ENCODE measurements at regions not wholly inside any gene's neighbourhood (a gene's known extent, or its start where the extent isn't known, plus 50 kb on each side); places are given as distances from the start of the nearest gene placed in this dataset.

- DNase-seq (ENCODE audit: insufficient read length, low spot score) (no peak), FAIRE-seq (no peak)
- TF ChIP-seq, protein P1, sequence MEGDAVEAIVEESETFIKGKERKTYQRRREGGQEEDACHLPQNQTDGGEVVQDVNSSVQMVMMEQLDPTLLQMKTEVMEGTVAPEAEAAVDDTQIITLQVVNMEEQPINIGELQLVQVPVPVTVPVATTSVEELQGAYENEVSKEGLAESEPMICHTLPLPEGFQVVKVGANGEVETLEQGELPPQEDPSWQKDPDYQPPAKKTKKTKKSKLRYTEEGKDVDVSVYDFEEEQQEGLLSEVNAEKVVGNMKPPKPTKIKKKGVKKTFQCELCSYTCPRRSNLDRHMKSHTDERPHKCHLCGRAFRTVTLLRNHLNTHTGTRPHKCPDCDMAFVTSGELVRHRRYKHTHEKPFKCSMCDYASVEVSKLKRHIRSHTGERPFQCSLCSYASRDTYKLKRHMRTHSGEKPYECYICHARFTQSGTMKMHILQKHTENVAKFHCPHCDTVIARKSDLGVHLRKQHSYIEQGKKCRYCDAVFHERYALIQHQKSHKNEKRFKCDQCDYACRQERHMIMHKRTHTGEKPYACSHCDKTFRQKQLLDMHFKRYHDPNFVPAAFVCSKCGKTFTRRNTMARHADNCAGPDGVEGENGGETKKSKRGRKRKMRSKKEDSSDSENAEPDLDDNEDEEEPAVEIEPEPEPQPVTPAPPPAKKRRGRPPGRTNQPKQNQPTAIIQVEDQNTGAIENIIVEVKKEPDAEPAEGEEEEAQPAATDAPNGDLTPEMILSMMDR (IDR thresholded peaks at IDR 0.05; ENCODE audit: insufficient read depth, missing control alignments) = peak; percentile 29
These were observed 1523.2 kb upstream of the FLRT2 start for GRCh38 chr14:84006643-84007155.

DNA sequence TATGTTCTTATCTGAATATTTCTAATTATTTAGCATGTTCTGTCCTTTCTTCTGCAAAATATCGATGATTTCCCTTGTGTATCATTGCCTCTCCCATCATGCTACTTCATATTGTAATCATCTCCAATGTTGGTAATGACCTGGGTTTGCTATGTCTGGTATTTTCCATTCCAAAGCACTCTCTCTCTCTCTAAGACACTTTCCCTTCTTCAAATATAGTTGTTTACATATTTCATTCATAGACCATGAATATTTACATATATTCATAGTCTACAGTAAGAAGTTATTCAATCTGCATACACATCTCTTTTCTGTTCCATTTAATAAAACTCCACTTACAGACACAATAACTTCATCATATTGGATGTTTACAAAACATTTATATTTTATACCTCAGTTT is 1516.5 kb upstream of the FLRT2 start:
- FAIRE-seq (no peak), DNase-seq (ENCODE audit: insufficient read length, low spot score) (no peak)
- TF ChIP-seq, protein P1 (IDR thresholded peaks at IDR 0.05; ENCODE audit: insufficient read depth, missing control alignments) = no peak

GRCh38 chr14:84017495-84017894 is 1512.4 kb upstream of the FLRT2 start:
- DNase-seq (ENCODE audit: insufficient read length, low spot score) (no peak), FAIRE-seq (no peak)
- TF ChIP-seq, protein P1 (IDR thresholded peaks at IDR 0.05; ENCODE audit: insufficient read depth, missing control alignments) = no peak

DNA sequence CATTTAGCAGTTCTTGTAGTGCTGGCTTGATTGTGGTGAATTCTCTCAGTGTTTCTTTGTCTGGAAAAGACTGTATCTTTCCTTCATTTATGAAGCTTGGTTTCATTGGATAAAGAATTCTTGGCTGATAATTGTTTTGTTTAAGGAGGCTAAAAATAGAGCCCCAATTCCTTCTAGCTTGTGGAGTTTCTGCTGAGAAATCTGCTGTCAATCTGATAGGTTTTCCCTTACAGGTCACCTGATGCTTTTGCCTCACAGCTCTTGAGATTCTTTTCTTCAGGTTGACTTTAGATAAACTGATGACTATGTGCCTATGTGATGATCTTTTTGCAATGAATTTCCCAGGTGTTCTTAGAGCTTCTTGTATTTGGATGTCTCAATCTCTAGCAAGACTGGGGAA is 1508.5 kb upstream of the FLRT2 start:
- FAIRE-seq (no peak), DNase-seq (ENCODE audit: insufficient read length, low spot score) (no peak)
- TF ChIP-seq, protein P1 (IDR thresholded peaks at IDR 0.05; ENCODE audit: insufficient read depth, missing control alignments) = no peak

GRCh38 chr14:84024231-84024820 is 1505.6 kb upstream of the FLRT2 start:
- FAIRE-seq = no peak
- TF ChIP-seq, protein P1 (IDR thresholded peaks at IDR 0.05; ENCODE audit: insufficient read depth, missing control alignments) = no peak
- DNase-seq (ENCODE audit: insufficient read length, low spot score) = no peak

- DNase-seq (ENCODE audit: insufficient read length, low spot score) (no peak), FAIRE-seq (no peak)
- TF ChIP-seq, protein P1 (IDR thresholded peaks at IDR 0.05; ENCODE audit: insufficient read depth, missing control alignments) = no peak
These were observed 1504.6 kb upstream of the FLRT2 start for GRCh38 chr14:84025106-84026012.

DNA sequence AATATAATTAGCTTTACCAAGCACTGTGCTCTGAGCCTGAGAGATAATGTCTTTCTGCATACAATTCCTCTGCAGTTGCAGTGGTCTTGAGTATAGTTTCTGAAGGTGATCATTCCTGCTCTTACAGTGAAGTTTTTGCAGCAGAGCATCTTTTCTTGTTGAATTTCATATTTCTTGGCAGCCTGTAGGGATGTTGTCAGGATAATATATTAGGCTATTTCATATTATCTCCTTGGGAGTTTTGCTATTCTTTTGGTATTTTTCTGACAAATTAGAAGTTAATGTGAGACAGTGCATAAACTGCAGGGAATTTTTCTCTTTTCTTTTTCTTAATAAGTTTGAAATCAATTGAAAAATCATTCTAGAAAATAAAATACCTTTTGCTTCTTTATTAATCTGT is 1502.6 kb upstream of the FLRT2 start:
- DNase-seq (ENCODE audit: insufficient read length, low spot score) (no peak), FAIRE-seq (no peak)
- TF ChIP-seq, protein P1 (IDR thresholded peaks at IDR 0.05; ENCODE audit: insufficient read depth, missing control alignments) = no peak
